ENCODE measurements at regions not wholly inside any gene's neighbourhood (a gene's known extent, or its start where the extent isn't known, plus 50 kb on each side); places are given as distances from the start of the nearest gene placed in this dataset.

DNA sequence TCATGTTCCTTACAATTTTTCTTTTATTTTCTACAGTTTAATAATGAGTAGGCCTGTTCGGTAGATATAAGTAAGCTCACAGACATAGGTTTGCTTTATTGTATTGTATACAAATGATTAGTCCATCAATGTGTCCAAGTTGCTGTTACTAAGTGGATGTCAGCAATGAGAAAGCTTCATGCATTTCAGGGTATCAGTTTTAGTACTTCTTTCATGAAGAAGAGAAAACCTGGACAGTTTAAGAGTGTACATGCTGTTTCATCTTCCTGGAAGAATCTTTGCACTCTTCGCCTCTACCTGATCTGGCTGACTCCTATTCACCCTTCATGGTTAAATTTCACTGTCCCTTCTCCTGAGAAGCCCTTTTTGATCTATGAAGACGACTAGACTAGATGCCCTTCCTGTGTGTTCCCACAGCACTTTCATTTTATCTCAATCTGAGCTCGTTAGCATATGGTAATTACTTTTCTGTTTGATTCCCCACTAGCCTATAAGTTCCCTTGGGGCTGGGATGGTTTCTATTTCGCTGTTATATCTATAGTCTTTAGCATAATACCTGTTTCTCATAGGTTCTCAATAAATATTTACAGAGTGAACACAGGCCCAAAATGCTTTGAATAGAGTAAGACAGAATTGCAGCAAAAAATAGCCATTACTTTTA is 70.7 kb downstream of the CETN3 start:
- no peaks in the 10 kb centered on the region for H3K36me3 ChIP-seq
- TF ChIP-seq, protein P1, sequence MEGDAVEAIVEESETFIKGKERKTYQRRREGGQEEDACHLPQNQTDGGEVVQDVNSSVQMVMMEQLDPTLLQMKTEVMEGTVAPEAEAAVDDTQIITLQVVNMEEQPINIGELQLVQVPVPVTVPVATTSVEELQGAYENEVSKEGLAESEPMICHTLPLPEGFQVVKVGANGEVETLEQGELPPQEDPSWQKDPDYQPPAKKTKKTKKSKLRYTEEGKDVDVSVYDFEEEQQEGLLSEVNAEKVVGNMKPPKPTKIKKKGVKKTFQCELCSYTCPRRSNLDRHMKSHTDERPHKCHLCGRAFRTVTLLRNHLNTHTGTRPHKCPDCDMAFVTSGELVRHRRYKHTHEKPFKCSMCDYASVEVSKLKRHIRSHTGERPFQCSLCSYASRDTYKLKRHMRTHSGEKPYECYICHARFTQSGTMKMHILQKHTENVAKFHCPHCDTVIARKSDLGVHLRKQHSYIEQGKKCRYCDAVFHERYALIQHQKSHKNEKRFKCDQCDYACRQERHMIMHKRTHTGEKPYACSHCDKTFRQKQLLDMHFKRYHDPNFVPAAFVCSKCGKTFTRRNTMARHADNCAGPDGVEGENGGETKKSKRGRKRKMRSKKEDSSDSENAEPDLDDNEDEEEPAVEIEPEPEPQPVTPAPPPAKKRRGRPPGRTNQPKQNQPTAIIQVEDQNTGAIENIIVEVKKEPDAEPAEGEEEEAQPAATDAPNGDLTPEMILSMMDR (IDR thresholded peaks at IDR 0.05) = no peak
- no peak for TF ChIP-seq POLR2AphosphoS5 (IDR thresholded peaks at IDR 0.05; ENCODE audit: insufficient read depth in 1 of 2, low read depth in 1 of 2)
- TF ChIP-seq POLR2A (IDR thresholded peaks at IDR 0.05) = no peak
- no peak for DNase-seq (ENCODE audit: extremely low spot score in 2 of 2)
- no peak overlapping the region for H3K4me3 ChIP-seq
- no peaks in the 10 kb centered on the region for H3K4me1 ChIP-seq
- intact Hi-C loops (cut with DNase I) = no loop called here
- H3K27ac ChIP-seq = no peak overlapping the region
- no peaks in the 10 kb centered on the region for H3K27me3 ChIP-seq
- H3K9me3 ChIP-seq = no peaks in the 10 kb centered on the region

DNA sequence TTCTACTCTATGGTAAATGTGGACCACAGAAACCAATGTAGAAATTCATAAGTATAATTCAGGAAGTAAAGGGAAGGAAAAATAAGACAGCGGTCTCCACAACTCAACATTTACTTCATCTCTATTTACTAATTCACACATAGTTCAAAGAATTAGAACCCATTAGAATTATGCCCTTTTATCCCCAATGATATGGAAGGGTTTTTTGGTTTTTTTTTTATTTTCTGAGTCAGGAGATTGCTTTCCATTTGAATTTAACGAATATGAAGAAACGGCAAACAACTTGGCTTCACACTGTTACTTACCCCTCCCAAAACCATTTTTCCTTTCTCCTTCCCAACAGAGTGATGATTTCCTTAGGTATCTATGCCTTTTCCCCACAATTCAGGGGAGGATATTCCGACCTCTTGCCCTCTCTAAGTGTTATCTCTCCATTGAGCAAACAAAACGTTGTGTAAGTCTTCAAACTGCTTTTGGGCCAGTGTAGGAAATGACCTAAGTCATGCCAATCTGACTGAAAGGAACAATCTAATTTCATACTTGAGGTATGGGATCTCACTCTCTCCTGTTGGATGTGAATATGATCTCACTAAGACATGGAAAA is 72.0 kb downstream of the CETN3 start:
- H3K27ac ChIP-seq = no peak overlapping the region
- TF ChIP-seq POLR2AphosphoS5 (IDR thresholded peaks at IDR 0.05; ENCODE audit: insufficient read depth in 1 of 2, low read depth in 1 of 2) = no peak
- TF ChIP-seq POLR2A (IDR thresholded peaks at IDR 0.05) = no peak
- TF ChIP-seq, protein P1 (IDR thresholded peaks at IDR 0.05) = no peak

DNA sequence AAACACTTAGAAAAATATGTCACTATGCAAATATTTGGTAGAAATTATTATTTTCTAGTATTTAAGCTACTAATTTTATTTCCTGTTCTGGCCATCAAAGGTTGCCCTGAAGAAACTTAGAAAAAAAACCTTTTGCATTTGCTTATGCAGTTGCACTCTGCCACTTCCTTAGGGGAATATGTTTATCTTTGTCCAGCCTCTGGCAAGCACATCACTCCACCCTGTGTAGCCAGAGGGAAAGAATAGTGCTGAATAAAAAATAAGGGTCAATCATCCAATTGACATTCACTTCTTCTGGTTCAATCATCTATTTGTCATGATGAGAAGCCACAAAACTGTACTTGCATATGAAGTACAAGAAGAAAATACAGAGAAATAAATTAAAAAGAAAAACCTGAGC is 72.8 kb downstream of the CETN3 start:
- intact Hi-C loops (cut with DNase I) = no loop called here
- TF ChIP-seq, protein P1 (IDR thresholded peaks at IDR 0.05) = no peak
- TF ChIP-seq POLR2AphosphoS5 (IDR thresholded peaks at IDR 0.05; ENCODE audit: insufficient read depth in 1 of 2, low read depth in 1 of 2) = no peak
- no peak for TF ChIP-seq POLR2A (IDR thresholded peaks at IDR 0.05)
- H3K27ac ChIP-seq = no peak overlapping the region
- H3K9me3 ChIP-seq = no peaks in the 10 kb centered on the region
- no peak for DNase-seq (ENCODE audit: extremely low spot score in 2 of 2)
- H3K36me3 ChIP-seq = no peaks in the 10 kb centered on the region
- no peaks in the 10 kb centered on the region for H3K4me1 ChIP-seq
- no peak overlapping the region for H3K4me3 ChIP-seq
- H3K27me3 ChIP-seq = no peaks in the 10 kb centered on the region

More for the DNA sequence above, 72.0 kb downstream of the CETN3 start:
- H3K27me3 ChIP-seq = no peaks in the 10 kb centered on the region
- no peak overlapping the region for H3K4me3 ChIP-seq
- no peak for DNase-seq (ENCODE audit: extremely low spot score in 2 of 2)
- no peaks in the 10 kb centered on the region for H3K9me3 ChIP-seq
- no peaks in the 10 kb centered on the region for H3K36me3 ChIP-seq
- intact Hi-C loops (cut with DNase I) = no loop called here
- no peaks in the 10 kb centered on the region for H3K4me1 ChIP-seq

DNA sequence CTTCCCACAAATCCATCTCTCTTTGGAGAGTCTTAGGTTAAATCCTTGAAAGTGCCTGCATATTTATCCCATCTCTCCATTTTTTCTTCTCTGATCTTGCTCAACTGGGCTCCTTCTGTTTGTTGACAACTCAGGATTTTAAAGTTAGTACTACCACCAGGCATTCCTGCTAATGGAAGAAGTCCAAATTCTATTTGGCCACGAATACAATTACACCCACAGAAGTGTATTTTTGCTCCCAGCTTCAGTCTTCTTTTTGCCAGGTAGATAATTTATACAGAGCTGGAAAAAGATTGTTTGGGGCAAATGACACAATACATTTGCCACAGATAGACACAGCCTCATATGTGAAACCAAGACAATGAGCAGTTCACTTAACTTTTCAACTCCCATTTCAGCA is 74.8 kb downstream of the CETN3 start:
- TF ChIP-seq POLR2A (IDR thresholded peaks at IDR 0.05) (no peak), POLR2AphosphoS5 (IDR thresholded peaks at IDR 0.05; ENCODE audit: insufficient read depth in 1 of 2, low read depth in 1 of 2) (no peak)
- TF ChIP-seq, protein P1 (IDR thresholded peaks at IDR 0.05) = no peak
- Histone ChIP-seq H3K9me3 (no peaks in the 10 kb centered on the region), H3K27ac (no peak overlapping the region), H3K27me3 (no peaks in the 10 kb centered on the region), H3K4me1 (no peaks in the 10 kb centered on the region), H3K4me3 (no peak overlapping the region), H3K36me3 (no peaks in the 10 kb centered on the region)
- intact Hi-C loops (cut with DNase I) = no loop called here
- no peak for DNase-seq (ENCODE audit: extremely low spot score in 2 of 2)

DNA sequence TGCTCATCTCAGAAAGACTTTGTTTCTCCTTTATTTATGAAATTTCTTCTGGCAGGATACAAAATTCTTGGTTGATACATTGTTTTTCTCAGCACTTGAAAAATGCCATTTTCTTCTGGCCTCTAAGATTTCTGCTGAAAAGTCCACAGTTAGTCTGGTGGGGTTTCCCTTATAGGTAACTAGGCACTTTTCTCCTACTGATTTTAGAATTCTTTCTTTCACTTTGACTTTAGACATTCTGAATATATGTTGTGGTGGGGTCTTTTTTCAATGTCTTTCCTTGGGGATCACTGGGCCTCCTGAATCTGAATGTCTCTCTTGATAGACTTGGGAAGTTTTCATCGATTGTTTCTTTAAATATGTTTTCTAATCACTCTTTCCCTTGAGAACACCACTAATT is 79.6 kb downstream of the CETN3 start:
- no peak overlapping the region for H3K4me3 ChIP-seq
- DNase-seq (ENCODE audit: extremely low spot score in 2 of 2) = no peak
- H3K27ac ChIP-seq = no peak overlapping the region
- intact Hi-C loops (cut with DNase I) = no loop called here
- H3K4me1 ChIP-seq = no peaks in the 10 kb centered on the region
- no peaks in the 10 kb centered on the region for H3K36me3 ChIP-seq
- no peaks in the 10 kb centered on the region for H3K9me3 ChIP-seq
- TF ChIP-seq, protein P1 (IDR thresholded peaks at IDR 0.05) = no peak
- no peak for TF ChIP-seq POLR2A (IDR thresholded peaks at IDR 0.05)
- no peak for TF ChIP-seq POLR2AphosphoS5 (IDR thresholded peaks at IDR 0.05; ENCODE audit: insufficient read depth in 1 of 2, low read depth in 1 of 2)
- no peaks in the 10 kb centered on the region for H3K27me3 ChIP-seq
